Endothelial cell of umbilical vein (primary cell): ENCODE measurements at regions not wholly inside any gene's neighbourhood (a gene's known extent, or its start where the extent isn't known, plus 50 kb on each side); places are given as distances from the start of the nearest gene placed in this dataset.
"Not testable (repeated sequence)": the region's sequence is repeated elsewhere in the genome, so short reads cannot be mapped to it uniquely, and the experiment has no call there.

ENCODE experiments used
- BruUV-seq: library from RNA; stranded (reverse); fragments of 400-500 nt; replicated peaks from 2 replicates; lab custom pipeline; 2021; lab: Mats Ljungman, UMichigan
- CTCF ChIA-PET: fragments of 300-600, 350-600 bp; sonication (Branson Sonifier 250); formaldehyde crosslinking; loops from one replicate; lab custom pipeline; 2021; ENCODE audit warnings: antibody characterized with exemption, inconsistent platforms; lab: Charles Lee
- POLR2A ChIA-PET: fragments of 300-600, 350-600 bp; sonication (Branson Sonifier 250); formaldehyde crosslinking; loops from one replicate; lab custom pipeline; 2021; ENCODE audit warnings: antibody characterized with exemption, inconsistent platforms; lab: Charles Lee
- DNase-seq: peaks from one replicate; pipeline ENCODE4 v3.0.0-alpha.2; 2011; ENCODE audit warnings: low read depth, low spot score
- FAIRE-seq: peaks from 2 replicates; lab custom pipeline; 2011; peaks lifted over from hg19 to GRCh38; lab: Jason Lieb, UNC
- H2AFZ ChIP-seq: 2 replicates; pipeline ENCODE4 v1.6.0; 2012; ENCODE audit warnings: low read depth, low read length, control low read depth, inconsistent platforms
- H3K27ac ChIP-seq: 2 replicates; pipeline ENCODE4 v1.5.1; 2011; ENCODE audit warnings: low read depth, mild to moderate bottlenecking, control low read depth, low read length, moderate library complexity; ENCODE audit not compliant: insufficient read depth
- H3K27me3 ChIP-seq, 2 experiments: 2 replicates each; pipeline versions ENCODE4 v1.6.0 to v1.6.1; 2011; ENCODE audit warnings: low read length in 2 of 2, mixed read lengths in 1 of 2; ENCODE audit not compliant: control insufficient read depth in 2 of 2, insufficient read depth in 2 of 2
- H3K36me3 ChIP-seq, 2 experiments: 2 replicates in 1 of 2; 3 replicates in 1 of 2; pipeline ENCODE4 v1.5.1; 2011; ENCODE audit warnings: low read length in 2 of 2, mild to moderate bottlenecking in 1 of 2, moderate library complexity in 1 of 2; ENCODE audit not compliant: control insufficient read depth in 2 of 2, insufficient read depth in 2 of 2; ENCODE audit errors: extremely low read depth in 1 of 2
- H3K4me1 ChIP-seq: 3 replicates; pipeline ENCODE4 v1.5.1; 2011; ENCODE audit warnings: mild to moderate bottlenecking, low read length; ENCODE audit not compliant: control insufficient read depth, insufficient read depth; ENCODE audit errors: extremely low read depth
- H3K4me2 ChIP-seq: 2 replicates; pipeline ENCODE4 v1.6.1; 2011; ENCODE audit warnings: low read length, control low read depth, mixed read lengths; ENCODE audit not compliant: insufficient read depth
- H3K4me3 ChIP-seq, 3 experiments: fragments of 200-600 bp in 1 of 3; sonication (generic), shearing (Covaris generic) in 1 of 3; replicated peaks in 1 of 3; 2 replicates each; pipeline ENCODE4 v1.5.1; 2011 to 2016; ENCODE audit warnings: control low read depth in 3 of 3, low read length in 3 of 3, mild to moderate bottlenecking in 2 of 3, inconsistent platforms in 1 of 3, low read depth in 1 of 3, moderate library complexity in 1 of 3; ENCODE audit not compliant: insufficient read depth in 1 of 3
- H3K79me2 ChIP-seq: 2 replicates; pipeline ENCODE4 v1.6.0; 2012; ENCODE audit warnings: low read length, inconsistent platforms; ENCODE audit not compliant: control insufficient read depth, insufficient read depth
- H3K9ac ChIP-seq: replicated peaks from 2 replicates; pipeline ENCODE3; 2011; ENCODE audit warnings: low read length, control low read depth; ENCODE audit not compliant: insufficient read depth; ENCODE audit errors: extremely low read depth
- H3K9me1 ChIP-seq: replicated peaks from 3 replicates; pipeline ENCODE4 v1.6.0; 2011; ENCODE audit warnings: mild to moderate bottlenecking, low read length; ENCODE audit not compliant: control insufficient read depth, insufficient read depth; ENCODE audit errors: extremely low read depth
- H3K9me3 ChIP-seq: replicated peaks from 2 replicates; pipeline ENCODE4 v1.5.1; 2012; ENCODE audit warnings: low read length, inconsistent platforms; ENCODE audit not compliant: control insufficient read depth, insufficient read depth
- H4K20me1 ChIP-seq: replicated peaks from 2 replicates; pipeline ENCODE3; 2011; ENCODE audit warnings: mild to moderate bottlenecking, low read length; ENCODE audit not compliant: control insufficient read depth, insufficient read depth; ENCODE audit errors: extremely low read depth
- EZH2 ChIP-seq: IDR thresholded peaks from 2 replicates; pipeline ENCODE4 v1.6.1; 2012; ENCODE audit warnings: borderline replicate concordance, low read depth, mild to moderate bottlenecking, moderate library complexity, low read length, inconsistent platforms; ENCODE audit not compliant: severe bottlenecking
- FOS ChIP-seq: IDR thresholded peaks from 2 replicates; pipeline ENCODE4 v1.6.1; 2011; ENCODE audit warnings: mild to moderate bottlenecking, low read length, moderate library complexity, borderline replicate concordance; ENCODE audit not compliant: insufficient read depth
- GATA2 ChIP-seq: IDR thresholded peaks from 2 replicates; pipeline ENCODE4 v1.7.0; 2011; ENCODE audit warnings: low read depth, mild to moderate bottlenecking, moderate library complexity, mixed read lengths, low read length; ENCODE audit not compliant: insufficient read length, insufficient read depth
- JUN ChIP-seq: IDR thresholded peaks from 2 replicates; pipeline ENCODE4 v1.6.1; 2011; ENCODE audit warnings: borderline replicate concordance, low read depth; ENCODE audit not compliant: insufficient read length, insufficient read depth
- MYC ChIP-seq: IDR thresholded peaks from one replicate; pipeline ENCODE4 v1.6.1; 2011; ENCODE audit warnings: mild to moderate bottlenecking, low read depth, low read length
- POLR2A ChIP-seq: IDR thresholded peaks from 2 replicates; pipeline ENCODE4 v1.6.1; 2012; ENCODE audit warnings: low read depth, mild to moderate bottlenecking, control low read depth, low read length
- POLR2AphosphoS5 ChIP-seq: IDR thresholded peaks from 2 replicates; pipeline ENCODE4 v1.6.1; 2012; ENCODE audit warnings: low read depth, mild to moderate bottlenecking, control low read depth, low read length, moderate library complexity; ENCODE audit not compliant: insufficient read depth
- dilution Hi-C: fragments of 300-500 bp; cut with MboI; formaldehyde crosslinking; loops from one replicate; pipeline ENCODE4 v1.15.0; 2019; ENCODE audit warnings: low sequenced_read_pairs; ENCODE audit not compliant: extremely low pct_ligation_motif_present
- intact Hi-C: fragments of 100-400 bp; cut with micrococcal nuclease; formaldehyde crosslinking; loops from one replicate; pipeline ENCODE4 v1.10.0; 2022
- TF ChIP-seq, protein P1 (sequence below), 2 donors: IDR thresholded peaks; 1 replicate in 1 of 2; 2 replicates in 1 of 2; pipeline ENCODE4 v1.5.1; 2011; ENCODE audit warnings: low read length in 2 of 2, mild to moderate bottlenecking in 2 of 2, moderate library complexity in 2 of 2, control low read depth in 1 of 2, inconsistent platforms in 1 of 2, low read depth in 1 of 2; ENCODE audit not compliant: insufficient read depth in 1 of 2; ENCODE audit errors: extremely low read depth in 1 of 2
- TF ChIP-seq, protein P2 (sequence below): IDR thresholded peaks from 2 replicates; pipeline ENCODE4 v1.6.1; 2011; ENCODE audit not compliant: insufficient read depth, insufficient read length

DNA sequence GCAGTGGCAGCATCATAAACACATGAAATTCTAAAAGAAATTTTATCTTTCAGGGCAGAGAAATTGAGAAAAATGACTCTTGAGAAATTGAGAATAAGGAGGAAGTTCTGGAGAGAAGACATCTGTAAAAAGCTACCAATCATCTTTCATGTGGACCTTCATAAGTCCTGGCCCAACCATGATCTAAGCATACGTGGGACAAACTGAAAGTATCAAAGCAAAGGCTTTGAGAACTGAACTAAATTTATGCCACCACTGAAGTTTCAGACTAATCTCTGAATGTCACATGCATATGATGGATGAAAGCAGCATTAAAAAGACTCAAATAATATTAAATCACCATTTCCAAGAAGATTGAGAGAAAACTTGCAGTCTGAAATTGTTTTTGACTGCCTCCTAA lies 1502.8 kb upstream of the LRRTM3 start:
- dilution Hi-C loops = no loop called here
- no peak for FAIRE-seq

DNA sequence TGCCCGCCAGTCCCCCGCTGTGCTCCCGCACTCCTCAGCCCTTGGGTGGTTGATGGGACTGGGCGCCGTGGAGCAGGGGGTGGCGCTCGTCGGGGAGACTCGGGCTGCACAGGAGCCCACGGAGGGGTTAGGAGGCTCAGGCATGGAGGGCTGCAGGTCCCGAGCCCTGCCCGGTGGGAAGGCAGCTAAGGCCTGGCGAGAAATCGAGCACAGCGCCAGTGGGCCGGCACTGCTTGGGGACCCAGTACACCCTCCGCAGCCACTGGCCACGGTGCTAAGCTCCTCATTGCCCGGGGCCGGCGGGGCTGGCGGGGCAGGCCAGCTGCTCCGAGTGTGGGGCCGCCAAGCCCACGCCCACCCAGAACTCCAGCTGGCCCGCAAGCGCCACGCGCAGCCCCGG lies 1496.5 kb upstream of the LRRTM3 start:
- H3K9ac ChIP-seq, H3K4me2 ChIP-seq, H3K9me3 ChIP-seq, FAIRE-seq, H4K20me1 ChIP-seq, intact Hi-C loops, dilution Hi-C loops, H2AFZ ChIP-seq, H3K27me3 ChIP-seq, H3K79me2 ChIP-seq, H3K36me3 ChIP-seq, H3K9me1 ChIP-seq, H3K4me1 ChIP-seq, H3K27ac ChIP-seq, DNase-seq, BruUV-seq, H3K4me3 ChIP-seq, POLR2A ChIA-PET: not testable (repeated sequence)
- CTCF ChIA-PET = interaction anchor here (1.3 to 1.6 kb wide), 2 partner anchors 10 kb away, joined by 3 to 5 read pairs; no protein-coding TSS in a partner anchor

More for the DNA sequence above, 1502.8 kb upstream of the LRRTM3 start:
- Histone ChIP-seq H3K27me3 (no peaks in the 10 kb centered on the region), H3K9ac (no peak overlapping the region), H3K9me3 (no peaks in the 10 kb centered on the region), H3K79me2 (no peaks in the 10 kb centered on the region), H4K20me1 (no peaks in the 10 kb centered on the region), H3K36me3 (no peaks in the 10 kb centered on the region), H2AFZ (no peak overlapping the region), H3K4me1 (no peaks in the 10 kb centered on the region), H3K9me1 (no peaks in the 10 kb centered on the region), H3K4me2 (no peak overlapping the region), H3K27ac (no peak overlapping the region), H3K4me3 (no peak overlapping the region)
- ChIA-PET POLR2A (no interaction called here), CTCF (no interaction called here)
- TF ChIP-seq FOS (no peak), GATA2 (no peak), EZH2 (no peak), JUN (no peak), POLR2A (no peak), POLR2AphosphoS5 (no peak), MYC (no peak)
- TF ChIP-seq, protein P1, sequence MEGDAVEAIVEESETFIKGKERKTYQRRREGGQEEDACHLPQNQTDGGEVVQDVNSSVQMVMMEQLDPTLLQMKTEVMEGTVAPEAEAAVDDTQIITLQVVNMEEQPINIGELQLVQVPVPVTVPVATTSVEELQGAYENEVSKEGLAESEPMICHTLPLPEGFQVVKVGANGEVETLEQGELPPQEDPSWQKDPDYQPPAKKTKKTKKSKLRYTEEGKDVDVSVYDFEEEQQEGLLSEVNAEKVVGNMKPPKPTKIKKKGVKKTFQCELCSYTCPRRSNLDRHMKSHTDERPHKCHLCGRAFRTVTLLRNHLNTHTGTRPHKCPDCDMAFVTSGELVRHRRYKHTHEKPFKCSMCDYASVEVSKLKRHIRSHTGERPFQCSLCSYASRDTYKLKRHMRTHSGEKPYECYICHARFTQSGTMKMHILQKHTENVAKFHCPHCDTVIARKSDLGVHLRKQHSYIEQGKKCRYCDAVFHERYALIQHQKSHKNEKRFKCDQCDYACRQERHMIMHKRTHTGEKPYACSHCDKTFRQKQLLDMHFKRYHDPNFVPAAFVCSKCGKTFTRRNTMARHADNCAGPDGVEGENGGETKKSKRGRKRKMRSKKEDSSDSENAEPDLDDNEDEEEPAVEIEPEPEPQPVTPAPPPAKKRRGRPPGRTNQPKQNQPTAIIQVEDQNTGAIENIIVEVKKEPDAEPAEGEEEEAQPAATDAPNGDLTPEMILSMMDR (IDR thresholded peaks at IDR 0.05; ENCODE audit: extremely low read depth in 1 of 2, insufficient read depth in 1 of 2, low read depth in 1 of 2, low read length in 2 of 2) = no peak
- TF ChIP-seq, protein P2, sequence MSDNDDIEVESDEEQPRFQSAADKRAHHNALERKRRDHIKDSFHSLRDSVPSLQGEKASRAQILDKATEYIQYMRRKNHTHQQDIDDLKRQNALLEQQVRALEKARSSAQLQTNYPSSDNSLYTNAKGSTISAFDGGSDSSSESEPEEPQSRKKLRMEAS = no peak
- DNase-seq = no peak
- intact Hi-C loops = no loop called here
- no TSS peak for BruUV-seq
